Erythroblast (primary cell): ENCODE measurements at regions not wholly inside any gene's neighbourhood (a gene's known extent, or its start where the extent isn't known, plus 50 kb on each side); places are given as distances from the start of the nearest gene placed in this dataset.

Source experiments
- GATA1 ChIP-seq: IDR thresholded peaks from 2 replicates; pipeline ENCODE4 v1.6.1; 2011; ENCODE audit warnings: low read depth, mild to moderate bottlenecking, control low read depth, low read length, moderate library complexity
- POLR2A ChIP-seq: IDR thresholded peaks from 2 replicates; pipeline ENCODE4 v1.6.1; 2011; ENCODE audit warnings: mild to moderate bottlenecking, low read length

DNA sequence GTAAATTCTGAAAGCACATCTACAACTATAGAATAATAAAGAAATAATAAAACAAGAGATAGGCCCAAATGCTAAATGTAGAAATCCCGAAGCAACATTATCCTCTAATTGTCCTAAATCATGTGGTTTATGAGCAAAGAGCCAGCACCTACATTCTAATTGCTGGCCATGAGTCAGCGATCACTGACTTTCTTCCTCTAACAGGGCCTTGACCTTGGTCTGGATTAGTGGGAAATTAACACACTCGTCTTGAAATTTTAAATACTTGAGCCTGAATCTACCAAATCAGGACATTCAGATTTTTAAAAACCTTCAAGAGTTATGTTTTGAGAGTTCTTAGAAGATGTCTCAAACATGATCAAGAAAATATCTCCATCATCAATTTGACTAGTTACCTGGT lies 727.6 kb downstream of the METTL15 start:
- TF ChIP-seq POLR2A (no peak), GATA1 (no peak)
